ENCODE measurements at regions not wholly inside any gene's neighbourhood (a gene's known extent, or its start where the extent isn't known, plus 50 kb on each side); places are given as distances from the start of the nearest gene placed in this dataset.

DNA sequence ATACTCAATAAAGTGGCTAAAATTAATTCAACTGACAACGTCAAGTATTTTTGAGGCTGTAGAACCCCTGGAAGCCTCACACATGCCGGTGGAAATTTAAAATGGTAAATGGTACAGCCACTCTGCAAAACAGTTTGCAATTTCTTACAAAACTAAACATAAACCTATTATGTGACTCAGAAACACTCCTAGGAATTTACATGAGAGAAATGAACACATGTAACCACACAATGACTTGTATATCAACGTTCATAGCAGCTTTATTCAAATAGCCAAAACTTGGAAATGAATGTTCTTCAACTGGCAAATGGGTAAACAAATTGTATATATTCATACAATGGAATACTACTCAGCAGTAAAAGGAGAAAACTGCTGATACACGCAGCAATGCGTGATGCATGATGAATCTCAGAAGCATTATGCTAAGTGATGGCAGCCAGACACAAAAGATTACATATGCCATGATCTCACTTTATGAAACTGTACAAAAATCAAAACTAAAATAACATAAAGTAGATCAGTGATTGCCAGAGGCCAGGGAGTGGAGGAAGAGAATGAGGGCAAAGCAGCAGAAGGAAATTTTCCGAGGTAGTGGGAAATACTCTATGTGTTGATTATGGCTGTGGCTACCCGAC is 112.5 kb downstream of the FAM50B start:
- Histone ChIP-seq H3K4me1 (ENCODE audit: control insufficient read depth in 5 of 5, insufficient read depth in 5 of 5, low read length in 5 of 5) (peaks cover 0 to 7% (median 0%) of the 10 kb centered on the region in 5 donors), H3K4me3 (no peak overlapping the region), H3K27me3 (ENCODE audit: control insufficient read depth in 3 of 3, insufficient read depth in 3 of 3, low read length in 2 of 3) (no peaks in the 10 kb centered on the region), H3K9me3 (ENCODE audit: control insufficient read depth in 4 of 4, insufficient read depth in 3 of 4, low read length in 3 of 4) (peaks cover 0 to 2% (median 0%) of the 10 kb centered on the region in 4 donors), H3K36me3 (ENCODE audit: control insufficient read depth in 4 of 4, insufficient read depth in 4 of 4, low read length in 4 of 4) (no peaks in the 10 kb centered on the region), H3K27ac (ENCODE audit: low read depth in 1 of 2, low read length in 1 of 2) (no peak overlapping the region), H3K9ac (ENCODE audit: insufficient read depth in 1 of 2, low read length in 2 of 2) (no peak overlapping the region)
- TF ChIP-seq, protein P1, sequence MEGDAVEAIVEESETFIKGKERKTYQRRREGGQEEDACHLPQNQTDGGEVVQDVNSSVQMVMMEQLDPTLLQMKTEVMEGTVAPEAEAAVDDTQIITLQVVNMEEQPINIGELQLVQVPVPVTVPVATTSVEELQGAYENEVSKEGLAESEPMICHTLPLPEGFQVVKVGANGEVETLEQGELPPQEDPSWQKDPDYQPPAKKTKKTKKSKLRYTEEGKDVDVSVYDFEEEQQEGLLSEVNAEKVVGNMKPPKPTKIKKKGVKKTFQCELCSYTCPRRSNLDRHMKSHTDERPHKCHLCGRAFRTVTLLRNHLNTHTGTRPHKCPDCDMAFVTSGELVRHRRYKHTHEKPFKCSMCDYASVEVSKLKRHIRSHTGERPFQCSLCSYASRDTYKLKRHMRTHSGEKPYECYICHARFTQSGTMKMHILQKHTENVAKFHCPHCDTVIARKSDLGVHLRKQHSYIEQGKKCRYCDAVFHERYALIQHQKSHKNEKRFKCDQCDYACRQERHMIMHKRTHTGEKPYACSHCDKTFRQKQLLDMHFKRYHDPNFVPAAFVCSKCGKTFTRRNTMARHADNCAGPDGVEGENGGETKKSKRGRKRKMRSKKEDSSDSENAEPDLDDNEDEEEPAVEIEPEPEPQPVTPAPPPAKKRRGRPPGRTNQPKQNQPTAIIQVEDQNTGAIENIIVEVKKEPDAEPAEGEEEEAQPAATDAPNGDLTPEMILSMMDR (IDR thresholded peaks at IDR 0.05; ENCODE audit: control extremely low read depth, extremely low read depth): no peak
- ATAC-seq (ENCODE audit: insufficient read depth, low FRiP score): no peak
- no peak for DNase-seq
- 84 to 86% methylated on average over 7 of the region's 7 CpGs for WGBS, 2 donors

DNA sequence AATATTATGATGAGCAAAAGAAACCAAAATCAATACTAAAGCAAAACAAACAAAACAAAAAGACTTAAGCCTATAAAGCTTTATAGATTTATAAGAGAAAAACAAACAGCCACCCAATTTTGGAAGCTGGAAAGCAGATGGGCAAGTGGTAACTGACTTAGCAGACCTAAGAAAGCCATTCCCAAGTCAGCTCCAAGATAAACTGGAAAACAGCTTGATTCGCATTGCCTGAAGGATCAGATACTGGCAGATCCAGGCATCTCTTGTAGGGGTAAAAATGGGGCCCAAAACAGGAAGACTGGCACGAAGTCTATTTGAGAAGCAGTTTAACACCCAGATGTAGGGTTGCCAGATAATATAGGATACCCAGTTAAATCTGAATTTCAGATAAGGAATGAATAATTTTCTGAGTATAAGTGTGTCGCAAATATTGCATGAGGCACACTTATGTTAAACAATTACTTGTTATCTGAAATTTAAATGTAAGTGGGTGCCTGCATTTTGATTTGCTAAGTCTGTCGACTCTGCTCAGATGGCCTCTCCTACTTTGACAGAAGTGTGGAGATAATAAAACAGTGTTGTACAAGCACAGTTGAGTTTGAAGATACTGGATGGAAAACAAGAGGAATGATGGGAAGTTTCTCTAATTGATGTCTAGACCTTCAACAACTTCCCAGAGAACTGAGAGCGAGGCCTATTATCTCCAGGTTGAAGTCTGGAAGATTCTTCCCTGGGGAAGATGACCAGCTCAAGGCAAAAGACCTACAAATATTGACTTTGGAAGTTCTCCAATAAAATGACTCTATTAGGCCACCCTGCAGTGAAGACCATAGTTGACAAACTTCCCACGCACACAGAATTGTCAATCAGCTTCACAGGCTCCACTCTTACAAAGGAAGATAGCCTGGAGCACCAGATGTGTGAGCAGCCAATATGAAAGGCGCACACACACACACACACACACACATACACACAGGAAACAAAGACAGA is 113.4 kb downstream of the FAM50B start:
- WGBS, 2 donors: 87 to 90% methylated on average over 7 of the region's 7 CpGs
- no peaks in the 10 kb centered on the region for H3K27me3 ChIP-seq (ENCODE audit: control insufficient read depth in 3 of 3, insufficient read depth in 3 of 3, low read length in 2 of 3)

GRCh38 chr6:3963426-3963825 is 114.3 kb downstream of the FAM50B start:
- TF ChIP-seq, protein P1 (IDR thresholded peaks at IDR 0.05; ENCODE audit: control extremely low read depth, extremely low read depth): no peak
- no peak overlapping the region for H3K9ac ChIP-seq (ENCODE audit: insufficient read depth in 1 of 2, low read length in 2 of 2)
- no peak overlapping the region for H3K27ac ChIP-seq (ENCODE audit: low read depth in 1 of 2, low read length in 1 of 2)
- 74 to 82% methylated on average over 4 of the region's 4 CpGs for WGBS, 2 donors
- DNase-seq: no peak
- H3K27me3 ChIP-seq (ENCODE audit: control insufficient read depth in 3 of 3, insufficient read depth in 3 of 3, low read length in 2 of 3): no peaks in the 10 kb centered on the region
- ATAC-seq (ENCODE audit: insufficient read depth, low FRiP score): no peak
- H3K4me1 ChIP-seq (ENCODE audit: control insufficient read depth in 5 of 5, insufficient read depth in 5 of 5, low read length in 5 of 5): peaks cover 0 to 7% (median 0%) of the 10 kb centered on the region in 5 donors
- H3K4me3 ChIP-seq: no peak overlapping the region
- no peaks in the 10 kb centered on the region for H3K9me3 ChIP-seq (ENCODE audit: control insufficient read depth in 4 of 4, insufficient read depth in 3 of 4, low read length in 3 of 4)
- no peaks in the 10 kb centered on the region for H3K36me3 ChIP-seq (ENCODE audit: control insufficient read depth in 4 of 4, insufficient read depth in 4 of 4, low read length in 4 of 4)

More for the DNA sequence above, 113.4 kb downstream of the FAM50B start:
- Histone ChIP-seq H3K9me3 (ENCODE audit: control insufficient read depth in 4 of 4, insufficient read depth in 3 of 4, low read length in 3 of 4) (no peaks in the 10 kb centered on the region), H3K9ac (ENCODE audit: insufficient read depth in 1 of 2, low read length in 2 of 2) (no peak overlapping the region), H3K4me1 (ENCODE audit: control insufficient read depth in 5 of 5, insufficient read depth in 5 of 5, low read length in 5 of 5) (peaks cover 0 to 7% (median 0%) of the 10 kb centered on the region in 5 donors), H3K4me3 (no peak overlapping the region), H3K36me3 (ENCODE audit: control insufficient read depth in 4 of 4, insufficient read depth in 4 of 4, low read length in 4 of 4) (no peaks in the 10 kb centered on the region), H3K27ac (ENCODE audit: low read depth in 1 of 2, low read length in 1 of 2) (no peak overlapping the region)
- ATAC-seq (ENCODE audit: insufficient read depth, low FRiP score): no peak
- DNase-seq: peak in 1 of 3 donors; percentile 15
- TF ChIP-seq, protein P1 (IDR thresholded peaks at IDR 0.05; ENCODE audit: control extremely low read depth, extremely low read depth): no peak
